Neutrophil (primary cell): ENCODE measurements at regions not wholly inside any gene's neighbourhood (a gene's known extent, or its start where the extent isn't known, plus 50 kb on each side); places are given as distances from the start of the nearest gene placed in this dataset.

ENCODE experiments used
- H3K27ac ChIP-seq: fragments of 200-600 bp; sonication (generic); 2 replicates; pipeline ENCODE4 v1.5.1; 2016; ENCODE audit warnings: mild to moderate bottlenecking, moderate library complexity
- H3K27me3 ChIP-seq: fragments of 200-600 bp; sonication (generic); 2 replicates; pipeline ENCODE4 v1.6.0; 2016; ENCODE audit warnings: mild to moderate bottlenecking
- H3K36me3 ChIP-seq: fragments of 200-600 bp; sonication (generic); 2 replicates; pipeline ENCODE4 v1.5.1; 2017
- H3K4me1 ChIP-seq, 2 experiments: fragments of 200-600 bp in 1 of 2; sonication (generic) in 1 of 2; 1 replicate in 1 of 2; 2 replicates in 1 of 2; pipeline versions ENCODE4 v1.5.1 to v1.6.1; 2013 to 2016; ENCODE audit warnings: low read depth in 1 of 2, low read length in 1 of 2, mild to moderate bottlenecking in 1 of 2, moderate library complexity in 1 of 2; ENCODE audit not compliant: control insufficient read depth in 1 of 2, insufficient read depth in 1 of 2
- H3K4me3 ChIP-seq, 2 experiments: fragments of 200-600 bp in 1 of 2; sonication (generic) in 1 of 2; 1 replicate in 1 of 2; 2 replicates in 1 of 2; pipeline ENCODE4 v1.5.1; 2013 to 2016; ENCODE audit warnings: low read depth in 1 of 2, low read length in 1 of 2, mild to moderate bottlenecking in 1 of 2, moderate library complexity in 1 of 2
- H3K9me3 ChIP-seq: fragments of 200-600 bp; sonication (generic); 2 replicates; pipeline ENCODE4 v1.5.1; 2016
- TF ChIP-seq, protein P1 (sequence below): fragments of 200-600 bp; sonication (generic); IDR thresholded peaks from 2 replicates; pipeline ENCODE4 v1.5.1; 2016; ENCODE audit warnings: antibody characterized with exemption

GRCh38 chrX:10884246-10884645 lies 226.9 kb upstream of the HCCS start:
- no peaks in the 10 kb centered on the region for H3K36me3 ChIP-seq
- H3K9me3 ChIP-seq, result no peaks in the 10 kb centered on the region
- H3K4me3 ChIP-seq, result no peak overlapping the region
- H3K27ac ChIP-seq, result no peak overlapping the region
- no peaks in the 10 kb centered on the region for H3K4me1 ChIP-seq
- TF ChIP-seq, protein P1, sequence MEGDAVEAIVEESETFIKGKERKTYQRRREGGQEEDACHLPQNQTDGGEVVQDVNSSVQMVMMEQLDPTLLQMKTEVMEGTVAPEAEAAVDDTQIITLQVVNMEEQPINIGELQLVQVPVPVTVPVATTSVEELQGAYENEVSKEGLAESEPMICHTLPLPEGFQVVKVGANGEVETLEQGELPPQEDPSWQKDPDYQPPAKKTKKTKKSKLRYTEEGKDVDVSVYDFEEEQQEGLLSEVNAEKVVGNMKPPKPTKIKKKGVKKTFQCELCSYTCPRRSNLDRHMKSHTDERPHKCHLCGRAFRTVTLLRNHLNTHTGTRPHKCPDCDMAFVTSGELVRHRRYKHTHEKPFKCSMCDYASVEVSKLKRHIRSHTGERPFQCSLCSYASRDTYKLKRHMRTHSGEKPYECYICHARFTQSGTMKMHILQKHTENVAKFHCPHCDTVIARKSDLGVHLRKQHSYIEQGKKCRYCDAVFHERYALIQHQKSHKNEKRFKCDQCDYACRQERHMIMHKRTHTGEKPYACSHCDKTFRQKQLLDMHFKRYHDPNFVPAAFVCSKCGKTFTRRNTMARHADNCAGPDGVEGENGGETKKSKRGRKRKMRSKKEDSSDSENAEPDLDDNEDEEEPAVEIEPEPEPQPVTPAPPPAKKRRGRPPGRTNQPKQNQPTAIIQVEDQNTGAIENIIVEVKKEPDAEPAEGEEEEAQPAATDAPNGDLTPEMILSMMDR, result no peak
- H3K27me3 ChIP-seq, result no peaks in the 10 kb centered on the region

DNA sequence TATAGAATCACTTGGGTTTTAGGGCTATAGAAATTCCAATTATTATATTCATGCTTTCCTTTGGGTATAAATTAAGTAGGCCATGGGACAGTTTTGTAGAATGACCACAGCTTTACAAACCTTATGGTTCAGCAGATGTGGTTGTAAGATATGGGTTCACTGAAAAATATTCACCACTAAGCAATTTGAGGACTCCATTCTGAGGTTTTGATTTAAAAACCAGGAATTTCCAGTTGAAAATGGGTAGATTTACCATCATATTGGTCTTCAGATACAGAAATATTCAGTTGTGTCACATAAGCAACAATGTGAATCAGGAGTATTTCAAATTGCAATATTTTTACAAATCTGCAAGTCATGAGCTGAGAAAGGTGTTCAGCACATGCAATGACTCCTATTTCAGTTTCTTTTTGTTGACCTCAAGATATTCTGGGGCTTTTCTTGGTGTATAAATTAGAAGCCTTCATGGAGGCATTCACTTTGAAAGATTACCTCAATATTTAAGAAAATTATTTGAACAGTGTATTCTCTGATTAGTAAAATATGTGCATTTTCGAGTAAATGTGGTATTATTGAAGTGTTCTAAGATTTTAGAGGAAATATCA lies 218.4 kb upstream of the HCCS start:
- TF ChIP-seq, protein P1, result no peak

DNA sequence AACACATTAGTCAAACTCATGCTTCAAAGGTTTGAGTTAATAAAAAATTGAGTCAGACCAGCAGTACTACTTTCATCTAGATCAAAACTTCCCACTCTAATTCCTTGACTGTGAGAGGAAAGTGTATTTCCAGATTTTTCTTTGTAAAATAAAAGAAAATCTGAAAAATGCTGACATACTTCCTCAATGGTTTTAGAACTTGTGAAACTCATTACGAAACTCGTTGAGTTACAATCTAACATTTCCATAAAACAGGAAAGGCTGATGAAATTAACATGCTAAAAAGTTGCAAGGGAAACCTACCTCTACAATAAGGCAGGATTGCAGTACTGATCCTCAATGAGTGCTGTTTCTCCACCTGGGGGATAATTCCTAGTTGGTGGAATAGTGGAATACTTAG lies 217.8 kb upstream of the HCCS start:
- no peaks in the 10 kb centered on the region for H3K9me3 ChIP-seq
- peaks cover 0 to 3% of the 10 kb centered on the region in 2 experiments for H3K4me1 ChIP-seq
- no peak overlapping the region for H3K4me3 ChIP-seq
- no peaks in the 10 kb centered on the region for H3K27me3 ChIP-seq
- TF ChIP-seq, protein P1, result no peak
- H3K27ac ChIP-seq, result no peak overlapping the region
- H3K36me3 ChIP-seq, result no peaks in the 10 kb centered on the region

More for the DNA sequence above, 218.4 kb upstream of the HCCS start:
- H3K36me3 ChIP-seq, result no peaks in the 10 kb centered on the region
- H3K4me3 ChIP-seq, result no peak overlapping the region
- H3K9me3 ChIP-seq, result no peaks in the 10 kb centered on the region
- H3K4me1 ChIP-seq, result peaks cover 0 to 3% of the 10 kb centered on the region in 2 experiments
- H3K27ac ChIP-seq, result no peak overlapping the region
- H3K27me3 ChIP-seq, result no peaks in the 10 kb centered on the region

GRCh38 chrX:10893976-10894375 lies 217.2 kb upstream of the HCCS start:
- no peaks in the 10 kb centered on the region for H3K27me3 ChIP-seq
- TF ChIP-seq, protein P1, result no peak

GRCh38 chrX:10897768-10898167 lies 213.4 kb upstream of the HCCS start:
- no peaks in the 10 kb centered on the region for H3K9me3 ChIP-seq
- no peaks in the 10 kb centered on the region for H3K36me3 ChIP-seq
- H3K4me3 ChIP-seq, result no peak overlapping the region
- TF ChIP-seq, protein P1, result no peak
- H3K4me1 ChIP-seq, result peaks cover 0 to 3% of the 10 kb centered on the region in 2 experiments
- H3K27me3 ChIP-seq, result no peaks in the 10 kb centered on the region
- no peak overlapping the region for H3K27ac ChIP-seq

More at GRCh38 chrX:10893976-10894375, 217.2 kb upstream of the HCCS start:
- H3K27ac ChIP-seq, result no peak overlapping the region
- no peak overlapping the region for H3K4me3 ChIP-seq
- H3K4me1 ChIP-seq, result peaks cover 0 to 3% of the 10 kb centered on the region in 2 experiments
- no peaks in the 10 kb centered on the region for H3K36me3 ChIP-seq
- no peaks in the 10 kb centered on the region for H3K9me3 ChIP-seq
